Natural killer cell treated with Interleukin-12 subunit alpha and Interleukin-12 subunit beta and Interleukin-15 and Interleukin-18, amount 100 ng/mL, for 72 hours (primary cell): ENCODE measurements at regions not wholly inside any gene's neighbourhood (a gene's known extent, or its start where the extent isn't known, plus 50 kb on each side); places are given as distances from the start of the nearest gene placed in this dataset.

Source experiments
- ATAC-seq, 2 donors: fragments of 150-1000 bp; cut with Tn5 transposase in 1 of 2; sonication (Bioruptor Pico), chemical (Tn5 transposase) in 1 of 2; 2 replicates each; pipeline ENCODE4 v1.10.0; 2021
- DNase-seq: peaks from one replicate; pipeline ENCODE4 v3.0.0; 2022; ENCODE audit warnings: low spot score
- H3K27ac Mint-ChIP-seq, 2 donors: 1 replicate in 1 of 2; 2 replicates in 1 of 2; pipeline ENCODE4 v1.8.0; 2022; ENCODE audit warnings: mixed read lengths in 2 of 2, mild to moderate bottlenecking in 1 of 2, moderate library complexity in 1 of 2
- H3K27me3 Mint-ChIP-seq, 2 donors: 1 replicate in 1 of 2; 2 replicates in 1 of 2; pipeline ENCODE4 v1.8.0; 2022; ENCODE audit warnings: mixed read lengths in 2 of 2
- H3K36me3 Mint-ChIP-seq: one replicate; pipeline ENCODE4 v1.8.0; 2022; ENCODE audit warnings: mixed read lengths
- H3K4me1 Mint-ChIP-seq, 2 donors: 1 replicate in 1 of 2; 2 replicates in 1 of 2; pipeline ENCODE4 v1.8.0; 2022; ENCODE audit warnings: low read depth in 2 of 2, mixed read lengths in 2 of 2, mild to moderate bottlenecking in 1 of 2
- H3K4me3 Mint-ChIP-seq: one replicate; pipeline ENCODE4 v1.8.0; 2022; ENCODE audit warnings: mixed read lengths
- H3K9me3 Mint-ChIP-seq: 2 replicates; pipeline ENCODE4 v1.8.0; 2022; ENCODE audit warnings: mixed read lengths

GRCh38 chr16:61362585-61362984 is 673.7 kb downstream of the CDH8 start:
- H3K9me3 Mint-ChIP-seq, result peaks cover 7% of the 10 kb centered on the region
- no peaks in the 10 kb centered on the region for H3K4me1 Mint-ChIP-seq
- H3K27me3 Mint-ChIP-seq, result no peaks in the 10 kb centered on the region
- no peak for ATAC-seq
- H3K4me3 Mint-ChIP-seq, result no peak overlapping the region
- H3K36me3 Mint-ChIP-seq, result no peaks in the 10 kb centered on the region
- no peak for DNase-seq
- no peak overlapping the region for H3K27ac Mint-ChIP-seq

- DNase-seq (no peak), ATAC-seq (no peak)
- H3K4me1 Mint-ChIP-seq, result no peaks in the 10 kb centered on the region
- H3K9me3 Mint-ChIP-seq, result peaks cover 9% of the 10 kb centered on the region
- H3K27ac Mint-ChIP-seq, result no peak overlapping the region
- H3K36me3 Mint-ChIP-seq, result no peaks in the 10 kb centered on the region
- H3K4me3 Mint-ChIP-seq, result no peak overlapping the region
- no peaks in the 10 kb centered on the region for H3K27me3 Mint-ChIP-seq
Observed at GRCh38 chr16:61344791-61345190, 691.4 kb downstream of the CDH8 start.

GRCh38 chr16:61332461-61332860 is 703.8 kb downstream of the CDH8 start:
- Mint-ChIP-seq H3K27me3 (no peaks in the 10 kb centered on the region), H3K4me3 (no peak overlapping the region), H3K36me3 (peaks cover 11% of the 10 kb centered on the region), H3K4me1 (no peaks in the 10 kb centered on the region), H3K27ac (no peak overlapping the region), H3K9me3 (peaks cover 21% of the 10 kb centered on the region)
- DNase-seq (no peak), ATAC-seq (no peak)

GRCh38 chr16:61324044-61324443 is 712.2 kb downstream of the CDH8 start:
- Mint-ChIP-seq H3K9me3 (peaks cover 20% of the 10 kb centered on the region), H3K27me3 (no peaks in the 10 kb centered on the region), H3K4me1 (no peaks in the 10 kb centered on the region), H3K27ac (no peak overlapping the region), H3K4me3 (no peak overlapping the region), H3K36me3 (peaks cover 4% of the 10 kb centered on the region)
- ATAC-seq, result no peak
- no peak for DNase-seq

DNA sequence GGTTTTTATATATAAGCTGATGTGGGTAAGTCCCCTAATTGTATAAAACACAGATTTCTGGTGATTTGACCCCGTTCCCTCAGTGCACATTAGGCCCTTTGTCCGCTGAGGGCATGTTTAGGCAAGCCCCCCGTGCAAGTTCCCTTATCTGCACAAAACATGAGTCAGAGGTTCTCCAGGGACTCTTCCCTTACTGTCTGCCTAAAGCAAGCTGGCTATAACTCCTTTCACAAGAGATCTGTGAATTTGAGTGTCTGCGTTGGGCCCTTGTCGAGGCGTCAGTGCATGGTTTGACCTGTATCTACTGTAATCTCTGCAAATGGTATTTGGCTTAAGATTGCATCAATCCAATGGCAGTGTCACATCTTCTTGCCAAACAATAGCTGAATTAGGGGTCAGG is 712.8 kb downstream of the CDH8 start:
- no peaks in the 10 kb centered on the region for H3K27me3 Mint-ChIP-seq
- peaks cover 4% of the 10 kb centered on the region for H3K36me3 Mint-ChIP-seq
- H3K9me3 Mint-ChIP-seq, result peaks cover 20% of the 10 kb centered on the region
- H3K4me3 Mint-ChIP-seq, result no peak overlapping the region
- DNase-seq, result no peak
- ATAC-seq, result no peak
- H3K4me1 Mint-ChIP-seq, result no peaks in the 10 kb centered on the region
- H3K27ac Mint-ChIP-seq, result no peak overlapping the region

- no peaks in the 10 kb centered on the region for H3K4me1 Mint-ChIP-seq
- H3K9me3 Mint-ChIP-seq, result peaks cover 10% of the 10 kb centered on the region
- no peak overlapping the region for H3K4me3 Mint-ChIP-seq
- no peak overlapping the region for H3K27ac Mint-ChIP-seq
- no peak for DNase-seq
- ATAC-seq, result no peak
- no peaks in the 10 kb centered on the region for H3K27me3 Mint-ChIP-seq
- H3K36me3 Mint-ChIP-seq, result no peaks in the 10 kb centered on the region
Observed at GRCh38 chr16:61320791-61321190, 715.4 kb downstream of the CDH8 start.

DNA sequence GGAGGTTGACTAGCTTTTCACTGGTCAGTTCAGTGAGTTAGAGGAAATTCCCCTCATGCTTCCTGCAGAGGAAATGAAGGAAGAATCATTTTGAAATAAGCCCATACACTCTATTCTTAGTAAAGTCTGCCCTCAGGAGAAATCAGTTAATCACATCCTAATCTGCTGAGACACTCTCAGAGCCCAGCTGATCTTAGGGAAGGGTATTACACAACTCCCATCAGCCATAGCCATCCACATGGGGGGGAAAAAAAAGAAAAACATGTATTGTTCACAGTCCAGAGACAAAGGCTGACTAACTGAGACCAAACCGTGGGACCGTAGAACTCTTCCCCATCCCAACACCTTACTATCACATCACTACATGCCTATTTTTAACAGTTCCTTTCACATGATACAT is 722.3 kb downstream of the CDH8 start:
- ATAC-seq, result no peak
- Mint-ChIP-seq H3K36me3 (peaks cover 20% of the 10 kb centered on the region), H3K9me3 (peaks cover 13% of the 10 kb centered on the region), H3K4me3 (no peak overlapping the region), H3K27ac (no peak overlapping the region), H3K27me3 (no peaks in the 10 kb centered on the region), H3K4me1 (peaks cover 0 to 2% of the 10 kb centered on the region in 2 donors)
- DNase-seq, result no peak

GRCh38 chr16:61309386-61309785 is 726.9 kb downstream of the CDH8 start:
- H3K27me3 Mint-ChIP-seq, result no peaks in the 10 kb centered on the region
- no peak overlapping the region for H3K27ac Mint-ChIP-seq
- no peak for ATAC-seq
- peaks cover 0 to 2% of the 10 kb centered on the region in 2 donors for H3K4me1 Mint-ChIP-seq
- DNase-seq, result no peak
- peaks cover 23% of the 10 kb centered on the region for H3K9me3 Mint-ChIP-seq
- peaks cover 24% of the 10 kb centered on the region for H3K36me3 Mint-ChIP-seq
- no peak overlapping the region for H3K4me3 Mint-ChIP-seq

- Mint-ChIP-seq H3K27ac (no peak overlapping the region), H3K36me3 (peaks cover 13% of the 10 kb centered on the region), H3K27me3 (no peaks in the 10 kb centered on the region), H3K9me3 (peaks cover 20% of the 10 kb centered on the region), H3K4me1 (peaks cover 0 to 2% of the 10 kb centered on the region in 2 donors), H3K4me3 (no peak overlapping the region)
- no peak for DNase-seq
- no peak for ATAC-seq
Observed at GRCh38 chr16:61306204-61306603, 730.0 kb downstream of the CDH8 start.

DNA sequence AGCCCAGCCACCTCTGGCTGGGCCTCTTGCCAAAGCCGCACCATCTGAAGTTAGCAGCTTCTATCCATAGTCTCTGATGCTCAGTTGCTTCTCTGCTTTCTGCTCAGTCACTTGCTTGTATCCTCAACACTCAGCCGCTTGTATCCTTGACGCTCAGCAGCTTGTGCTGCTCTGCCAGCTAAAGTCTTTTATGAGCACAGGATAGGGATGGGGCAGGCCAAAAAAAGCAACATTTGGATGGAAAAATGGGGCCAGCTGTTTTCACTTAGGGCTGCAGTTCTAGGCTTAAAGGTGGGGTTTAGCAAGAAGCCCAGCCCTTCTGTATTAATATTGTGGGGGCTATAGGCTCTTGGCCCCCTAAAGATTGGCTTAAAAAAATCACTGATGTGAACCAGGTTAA is 739.4 kb downstream of the CDH8 start:
- Mint-ChIP-seq H3K4me1 (no peaks in the 10 kb centered on the region), H3K9me3 (peaks cover 13% of the 10 kb centered on the region), H3K4me3 (no peak overlapping the region), H3K36me3 (peaks cover 7% of the 10 kb centered on the region), H3K27ac (no peak overlapping the region), H3K27me3 (no peaks in the 10 kb centered on the region)
- ATAC-seq (no peak), DNase-seq (no peak)

DNA sequence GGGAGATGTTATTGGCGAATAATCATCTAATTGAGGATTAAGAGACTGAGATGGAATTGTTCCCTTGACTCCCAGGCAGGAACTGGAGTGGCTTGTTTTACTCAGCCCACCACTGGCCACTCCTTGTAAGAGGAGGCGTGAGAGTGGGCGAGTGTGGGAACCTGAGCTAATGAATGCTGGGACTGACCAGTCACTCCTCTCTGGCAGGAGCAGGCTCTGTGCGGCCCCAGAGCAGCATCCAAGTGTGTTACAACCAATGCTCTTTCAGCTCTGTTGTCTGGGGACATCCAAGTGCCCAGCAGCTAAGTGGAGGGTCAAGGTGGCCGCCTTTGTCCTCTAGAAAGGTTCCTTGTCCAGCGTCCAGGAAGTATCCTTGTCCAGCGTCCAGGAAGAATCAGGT is 739.9 kb downstream of the CDH8 start:
- no peaks in the 10 kb centered on the region for H3K27me3 Mint-ChIP-seq
- no peak overlapping the region for H3K27ac Mint-ChIP-seq
- no peak overlapping the region for H3K4me3 Mint-ChIP-seq
- no peak for DNase-seq
- no peaks in the 10 kb centered on the region for H3K4me1 Mint-ChIP-seq
- peaks cover 7% of the 10 kb centered on the region for H3K36me3 Mint-ChIP-seq
- no peak for ATAC-seq
- peaks cover 13% of the 10 kb centered on the region for H3K9me3 Mint-ChIP-seq

DNA sequence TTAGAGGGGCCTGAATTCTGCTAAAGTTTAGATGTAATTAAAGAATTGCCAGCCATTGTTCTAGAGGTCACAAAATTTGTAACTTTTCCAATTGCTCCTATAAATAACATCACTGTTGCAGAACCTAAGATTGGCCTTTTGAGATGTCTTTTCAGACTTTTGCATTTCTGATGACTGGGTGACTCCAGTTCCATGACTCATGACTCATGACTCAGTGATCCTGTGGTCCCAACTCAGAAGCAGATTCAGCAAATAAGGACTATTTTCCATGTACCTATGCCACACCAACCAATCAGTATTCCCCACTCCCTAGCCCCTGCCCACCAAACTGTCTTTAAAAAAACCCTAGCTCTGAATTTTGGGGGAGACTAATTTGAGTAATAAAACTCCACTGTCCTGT is 740.9 kb downstream of the CDH8 start:
- no peak for ATAC-seq
- DNase-seq, result no peak
- H3K4me1 Mint-ChIP-seq, result no peaks in the 10 kb centered on the region
- peaks cover 13% of the 10 kb centered on the region for H3K9me3 Mint-ChIP-seq
- H3K27ac Mint-ChIP-seq, result no peak overlapping the region
- no peaks in the 10 kb centered on the region for H3K27me3 Mint-ChIP-seq
- H3K36me3 Mint-ChIP-seq, result peaks cover 7% of the 10 kb centered on the region
- H3K4me3 Mint-ChIP-seq, result no peak overlapping the region

GRCh38 chr16:61289141-61289540 is 747.1 kb downstream of the CDH8 start:
- no peak for ATAC-seq
- no peaks in the 10 kb centered on the region for H3K27me3 Mint-ChIP-seq
- no peak overlapping the region for H3K4me3 Mint-ChIP-seq

DNA sequence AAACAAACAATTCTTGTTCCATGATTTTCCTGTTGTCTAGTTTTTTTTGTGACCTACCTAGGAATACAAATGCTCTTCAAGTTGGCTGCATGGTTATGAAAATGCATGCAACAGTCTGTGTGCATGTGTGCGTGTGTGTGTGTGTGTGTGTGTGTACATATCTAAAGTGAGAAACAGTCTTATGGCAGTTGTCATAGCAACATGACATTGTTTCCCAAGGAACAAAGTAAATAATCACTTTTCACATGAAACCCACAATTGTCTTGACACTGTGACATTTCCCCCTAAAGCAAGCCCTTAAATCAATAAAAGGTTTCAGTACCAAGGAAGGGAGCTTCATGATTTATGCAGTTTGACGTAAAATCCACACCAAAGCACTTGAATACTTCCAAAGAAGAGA is 758.4 kb downstream of the CDH8 start:
- H3K4me3 Mint-ChIP-seq, result no peak overlapping the region
- peaks cover 7% of the 10 kb centered on the region for H3K36me3 Mint-ChIP-seq
- H3K9me3 Mint-ChIP-seq, result peaks cover 19% of the 10 kb centered on the region
- no peak for ATAC-seq
- H3K27me3 Mint-ChIP-seq, result no peaks in the 10 kb centered on the region
- no peak for DNase-seq
- no peak overlapping the region for H3K27ac Mint-ChIP-seq
- H3K4me1 Mint-ChIP-seq, result no peaks in the 10 kb centered on the region

More at GRCh38 chr16:61289141-61289540, 747.1 kb downstream of the CDH8 start:
- Mint-ChIP-seq H3K4me1 (no peaks in the 10 kb centered on the region), H3K36me3 (no peaks in the 10 kb centered on the region), H3K9me3 (peaks cover 12% of the 10 kb centered on the region), H3K27ac (no peak overlapping the region)
- no peak for DNase-seq

GRCh38 chr16:61274211-61274610 is 762.0 kb downstream of the CDH8 start:
- Mint-ChIP-seq H3K27ac (no peak overlapping the region), H3K27me3 (no peaks in the 10 kb centered on the region), H3K9me3 (peaks cover 17% of the 10 kb centered on the region), H3K4me1 (no peaks in the 10 kb centered on the region), H3K4me3 (no peak overlapping the region), H3K36me3 (peaks cover 7% of the 10 kb centered on the region)
- ATAC-seq, result no peak
- DNase-seq, result no peak
